AG08396 (cell line): ENCODE measurements at regions not wholly inside any gene's neighbourhood (a gene's known extent, or its start where the extent isn't known, plus 50 kb on each side); places are given as distances from the start of the nearest gene placed in this dataset.

Source experiments
- DNase-seq: peaks from one replicate; pipeline ENCODE4 v3.0.0; 2012; ENCODE audit warnings: low spot score, mixed read lengths

GRCh38 chr1:87820668-87821334 is 492.1 kb downstream of the LMO4 start:
- DNase-seq: no peak

- DNase-seq: no peak
Observed at GRCh38 chr1:87821335-87821697, 492.6 kb downstream of the LMO4 start.

DNA sequence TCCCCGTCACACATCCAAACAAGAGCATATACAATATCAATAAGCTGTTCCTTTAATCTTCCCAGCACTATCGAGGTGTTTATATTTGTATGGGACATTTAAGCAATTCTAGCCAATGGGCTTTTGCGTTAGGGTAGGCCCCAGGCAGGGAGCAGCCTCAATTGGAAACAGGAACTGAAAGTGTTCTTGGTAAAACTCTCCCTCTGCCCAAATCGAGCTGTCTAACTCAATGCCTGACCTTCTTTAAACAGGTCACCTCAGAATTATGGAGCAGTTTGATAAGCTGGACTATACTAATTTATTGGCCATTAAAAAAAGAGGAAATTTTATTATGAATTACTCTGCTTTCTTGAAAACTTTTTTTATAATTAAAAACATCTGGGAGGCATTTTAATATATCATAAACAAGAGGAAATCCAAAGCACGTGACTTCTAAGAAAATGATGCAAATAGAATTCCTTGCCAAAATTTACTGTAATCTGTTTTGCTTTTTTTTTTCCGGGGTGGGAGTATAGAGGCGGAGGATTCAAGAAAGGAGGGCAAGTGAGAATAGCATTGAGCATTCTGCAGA is 498.1 kb downstream of the LMO4 start:
- DNase-seq: peak; percentile 66

DNA sequence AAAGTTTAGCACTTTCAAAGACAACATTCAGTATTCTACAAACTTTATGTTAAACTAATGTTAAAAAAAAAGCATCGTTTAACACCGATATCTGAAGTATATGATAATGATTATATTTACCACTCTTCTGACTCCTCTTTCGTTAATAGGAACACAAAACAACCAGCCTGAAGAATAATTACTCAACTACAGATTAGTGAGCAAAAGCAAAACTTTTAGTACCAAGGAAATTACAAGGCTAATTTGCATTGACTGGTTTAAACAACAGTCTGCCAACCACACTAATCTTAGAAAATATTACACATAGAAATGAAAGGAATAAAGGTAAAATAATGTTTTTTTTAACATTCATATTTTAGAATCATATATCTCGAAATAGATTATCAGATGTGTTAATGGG is 500.7 kb downstream of the LMO4 start:
- DNase-seq: no peak

GRCh38 chr1:87830432-87830978 is 501.8 kb downstream of the LMO4 start:
- no peak for DNase-seq

- no peak for DNase-seq
Observed at GRCh38 chr1:87833166-87833565, 504.5 kb downstream of the LMO4 start.

DNA sequence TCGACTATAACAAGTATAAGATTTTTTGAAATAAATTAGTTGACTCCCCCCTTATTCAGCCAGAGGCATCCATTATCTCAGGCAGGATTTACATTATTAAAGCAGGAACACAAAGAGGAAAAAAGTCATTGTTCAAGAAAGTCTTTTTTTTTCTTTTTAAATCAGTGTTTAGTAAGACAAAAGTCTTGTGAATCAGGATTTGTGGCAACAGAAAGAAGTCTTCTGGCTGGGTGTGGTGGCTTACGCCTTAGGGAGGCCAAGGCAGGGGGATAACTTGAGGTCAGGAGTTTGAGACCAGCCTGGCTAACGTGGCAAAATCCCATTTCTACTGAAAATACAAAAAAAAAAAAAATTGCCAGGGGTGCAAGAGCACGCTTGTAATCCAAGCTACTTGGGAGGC is 505.5 kb downstream of the LMO4 start:
- no peak for DNase-seq

DNA sequence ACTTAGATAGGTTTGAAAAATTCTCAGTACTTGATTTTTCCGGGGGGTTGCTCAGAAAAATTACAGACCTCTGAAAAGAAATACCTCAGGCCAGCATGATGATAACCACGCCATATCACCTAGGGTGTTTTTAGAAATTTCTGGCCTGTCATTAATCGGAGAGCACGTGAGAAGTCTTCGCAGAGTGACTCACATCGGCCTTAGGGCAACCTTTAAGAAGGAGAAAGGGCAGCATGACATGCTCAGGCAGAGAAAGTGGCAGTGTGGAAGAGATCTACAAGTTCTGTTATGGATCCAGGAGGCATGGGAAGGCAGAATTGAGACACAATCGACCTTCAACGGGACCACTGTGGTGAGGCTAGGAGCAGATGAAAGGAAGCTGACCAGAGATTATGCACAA is 506.3 kb downstream of the LMO4 start:
- DNase-seq: no peak

GRCh38 chr1:87840767-87841166 is 512.1 kb downstream of the LMO4 start:
- DNase-seq: no peak

DNA sequence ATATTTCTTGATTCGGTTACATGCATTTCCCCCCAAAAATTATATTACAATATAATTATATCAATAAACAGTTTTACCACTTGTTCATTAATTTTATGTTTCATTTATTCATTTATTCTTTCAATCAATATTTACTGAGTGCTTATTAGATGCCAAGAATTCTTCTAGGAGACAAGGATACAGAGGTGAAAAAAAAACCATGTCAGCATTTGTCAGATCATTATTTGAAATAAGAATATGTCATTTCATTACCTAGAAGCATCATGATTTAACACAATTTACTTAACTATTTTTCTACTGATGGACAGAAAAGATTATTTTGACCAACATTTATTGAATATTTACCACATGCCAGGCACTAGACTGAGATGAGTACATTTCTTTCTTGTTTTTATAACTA is 512.7 kb downstream of the LMO4 start:
- DNase-seq: no peak

- DNase-seq: no peak
Observed at GRCh38 chr1:87842156-87842555, 513.5 kb downstream of the LMO4 start.

GRCh38 chr1:87844251-87844650 is 515.6 kb downstream of the LMO4 start:
- no peak for DNase-seq

DNA sequence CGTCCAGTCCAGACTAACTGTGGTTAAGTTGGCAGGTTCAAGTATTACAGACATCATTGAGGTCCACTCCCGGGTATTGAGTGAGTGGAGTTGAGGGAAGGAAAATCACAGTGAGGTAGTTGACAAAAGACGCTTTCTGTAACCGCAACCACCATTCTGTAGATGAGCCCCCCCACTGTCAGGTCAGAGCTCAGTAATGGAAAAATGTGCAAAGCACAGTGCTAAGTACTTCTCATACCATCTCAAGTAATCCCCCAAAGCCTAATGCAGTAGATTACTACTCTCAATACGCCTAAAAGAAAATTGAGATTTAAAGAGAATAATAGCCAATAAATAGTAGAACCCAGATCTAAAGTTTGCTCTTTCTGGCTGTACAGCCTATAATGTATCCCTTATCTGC is 522.8 kb downstream of the LMO4 start:
- no peak for DNase-seq

- no peak for DNase-seq
Observed at GRCh38 chr1:87852410-87853161, 523.9 kb downstream of the LMO4 start.

DNA sequence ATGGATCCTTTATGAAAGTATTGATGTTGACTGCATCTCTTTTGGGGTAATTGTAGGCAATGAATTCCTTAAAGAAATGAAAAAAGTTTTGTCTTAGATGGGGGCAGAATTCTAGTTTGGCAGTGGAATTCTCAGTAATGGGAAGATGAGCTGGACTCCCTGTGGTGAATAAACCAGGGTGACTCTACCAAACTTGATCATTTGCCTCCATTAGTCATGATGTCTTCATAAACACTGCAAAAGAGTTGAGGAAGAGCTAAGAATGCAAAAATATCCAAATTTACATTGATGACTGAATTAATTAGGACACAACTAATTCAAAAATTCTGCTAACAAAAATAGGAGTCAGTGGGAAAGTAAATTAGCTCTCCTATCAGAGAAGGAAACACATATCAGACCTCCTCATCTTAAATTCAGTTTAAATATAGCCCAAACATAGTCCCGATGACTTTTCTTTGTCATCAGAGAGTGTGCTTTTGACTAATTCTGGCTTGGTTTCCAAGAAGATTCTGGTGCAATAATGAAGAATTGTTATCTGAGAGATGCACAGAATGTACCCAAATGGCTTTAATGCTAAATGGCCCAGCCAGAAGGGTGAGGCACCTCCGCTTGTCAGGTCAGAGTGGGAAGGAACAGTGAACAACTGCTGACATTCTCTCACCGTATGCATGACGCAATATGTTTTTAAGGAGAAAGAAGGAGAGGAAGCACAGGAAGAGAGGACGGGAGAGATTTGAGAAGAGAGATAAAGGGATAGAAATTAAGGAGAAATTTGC is 525.1 kb downstream of the LMO4 start:
- peak; percentile 7 for DNase-seq

DNA sequence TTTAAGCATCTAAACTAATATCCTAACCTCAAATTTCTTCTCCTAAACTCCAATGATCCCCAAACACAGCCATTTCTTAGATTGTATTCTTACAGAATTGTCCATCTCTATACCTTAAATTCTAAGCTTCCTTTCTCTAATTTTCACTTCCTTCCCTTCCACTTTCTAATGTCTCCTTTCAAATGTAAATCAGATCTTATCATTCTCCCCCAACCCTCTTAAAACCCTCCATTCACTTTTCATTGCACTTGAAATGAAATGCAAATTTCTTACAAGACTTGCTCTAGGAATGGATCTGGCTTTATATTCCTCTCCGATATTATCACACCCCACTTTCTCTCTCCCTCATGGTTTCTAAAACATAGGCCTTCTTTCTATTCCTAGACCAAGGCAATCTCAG is 534.6 kb downstream of the LMO4 start:
- DNase-seq: no peak

GRCh38 chr1:87864676-87865075 is 536.0 kb downstream of the LMO4 start:
- no peak for DNase-seq

- DNase-seq: no peak
Observed at GRCh38 chr1:87866416-87866815, 537.7 kb downstream of the LMO4 start.

DNA sequence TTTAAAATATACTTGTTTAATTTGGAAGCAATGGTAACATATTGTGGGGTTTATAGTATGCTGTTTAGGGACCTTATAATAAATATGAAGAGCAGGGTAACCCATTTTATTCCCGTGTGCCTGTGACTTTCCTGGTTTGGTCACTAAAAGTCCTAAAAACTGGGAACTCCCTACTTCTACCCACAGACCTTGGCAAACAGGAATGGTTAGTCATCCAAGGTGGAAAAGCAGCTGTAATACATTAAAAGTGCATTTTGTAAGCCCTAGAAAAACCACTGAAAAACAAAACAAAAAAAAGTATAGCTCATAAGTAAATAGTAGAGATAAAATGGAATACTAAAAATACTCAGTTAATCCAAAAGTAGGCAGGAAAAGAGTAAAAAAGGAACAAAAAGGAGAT is 538.9 kb downstream of the LMO4 start:
- no peak for DNase-seq

DNA sequence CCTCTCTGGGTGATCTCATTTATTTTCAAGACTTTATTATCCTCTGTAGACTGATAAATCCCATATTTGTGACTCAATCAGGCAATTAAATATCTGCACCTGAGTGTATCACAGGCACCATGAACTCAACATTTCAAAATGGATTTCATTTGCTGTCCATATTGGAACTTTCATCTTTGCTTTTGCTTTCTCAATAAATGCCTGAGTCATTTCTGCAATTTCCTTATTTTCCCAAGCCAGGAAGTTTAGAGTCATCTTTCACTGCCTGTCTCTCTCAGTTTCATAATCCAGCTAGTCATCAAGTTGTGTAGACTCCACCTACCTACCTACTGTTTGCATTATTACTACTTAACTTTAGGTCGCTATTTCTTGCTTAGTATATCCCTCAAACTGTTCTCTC is 540.9 kb downstream of the LMO4 start:
- peak; percentile 21 for DNase-seq

GRCh38 chr1:87872189-87872588 is 543.5 kb downstream of the LMO4 start:
- DNase-seq: no peak

GRCh38 chr1:87872692-87873091 is 544.0 kb downstream of the LMO4 start:
- no peak for DNase-seq

GRCh38 chr1:87878873-87879272 is 550.2 kb downstream of the LMO4 start:
- no peak for DNase-seq
